ENCODE measurements at regions not wholly inside any gene's neighbourhood (a gene's known extent, or its start where the extent isn't known, plus 50 kb on each side); places are given as distances from the start of the nearest gene placed in this dataset.

- no peak overlapping the region for H3K27ac ChIP-seq
- H3K27me3 ChIP-seq: no peaks in the 10 kb centered on the region
- no peaks in the 10 kb centered on the region for H3K36me3 ChIP-seq
- no peak overlapping the region for H3K4me3 ChIP-seq
- TF ChIP-seq CTCF (IDR thresholded peaks at IDR 0.05) (no peak), EP300 (IDR thresholded peaks at IDR 0.05) (no peak), POLR2AphosphoS5 (IDR thresholded peaks at IDR 0.05) (no peak), POLR2A (IDR thresholded peaks at IDR 0.05) (no peak)
- WGBS: 25% methylated on average over 1 of the region's 1 CpG
- H3K4me1 ChIP-seq: no peaks in the 10 kb centered on the region
- no peak for DNase-seq (ENCODE audit: low spot score in 2 of 2)
- H3K9me3 ChIP-seq: no peaks in the 10 kb centered on the region
Measured at GRCh38 chr12:47328831-47329545, 249.2 kb upstream of the AMIGO2 start.

- DNase-seq (ENCODE audit: low spot score in 2 of 2): no peak
- no peaks in the 10 kb centered on the region for H3K36me3 ChIP-seq
- H3K4me3 ChIP-seq: no peak overlapping the region
- no peak for TF ChIP-seq POLR2AphosphoS5 (IDR thresholded peaks at IDR 0.05)
- no peak for TF ChIP-seq POLR2A (IDR thresholded peaks at IDR 0.05)
- no peak for TF ChIP-seq EP300 (IDR thresholded peaks at IDR 0.05)
- TF ChIP-seq CTCF (IDR thresholded peaks at IDR 0.05): no peak
- no peaks in the 10 kb centered on the region for H3K9me3 ChIP-seq
- WGBS: 90% methylated on average over 5 of the region's 5 CpGs
- H3K4me1 ChIP-seq: no peaks in the 10 kb centered on the region
- no peaks in the 10 kb centered on the region for H3K27me3 ChIP-seq
- H3K27ac ChIP-seq: no peak overlapping the region
Measured at GRCh38 chr12:47326190-47326589, 246.4 kb upstream of the AMIGO2 start.

- Histone ChIP-seq H3K36me3 (no peaks in the 10 kb centered on the region), H3K4me3 (no peak overlapping the region), H3K4me1 (no peaks in the 10 kb centered on the region), H3K27me3 (no peaks in the 10 kb centered on the region), H3K27ac (no peak overlapping the region), H3K9me3 (no peaks in the 10 kb centered on the region)
- 83% methylated on average over 2 of the region's 2 CpGs for WGBS
- TF ChIP-seq EP300 (IDR thresholded peaks at IDR 0.05): no peak
- no peak for TF ChIP-seq CTCF (IDR thresholded peaks at IDR 0.05)
- no peak for TF ChIP-seq POLR2A (IDR thresholded peaks at IDR 0.05)
- no peak for TF ChIP-seq POLR2AphosphoS5 (IDR thresholded peaks at IDR 0.05)
- DNase-seq (ENCODE audit: low spot score in 2 of 2): no peak
Measured at GRCh38 chr12:47323802-47324201, 244.0 kb upstream of the AMIGO2 start.

- Histone ChIP-seq H3K27me3 (no peaks in the 10 kb centered on the region), H3K4me1 (no peaks in the 10 kb centered on the region), H3K4me3 (no peak overlapping the region), H3K9me3 (no peaks in the 10 kb centered on the region), H3K27ac (no peak overlapping the region), H3K36me3 (no peaks in the 10 kb centered on the region)
- no peak for DNase-seq (ENCODE audit: low spot score in 2 of 2)
- TF ChIP-seq CTCF (IDR thresholded peaks at IDR 0.05) (no peak), EP300 (IDR thresholded peaks at IDR 0.05) (no peak), POLR2A (IDR thresholded peaks at IDR 0.05) (no peak), POLR2AphosphoS5 (IDR thresholded peaks at IDR 0.05) (no peak)
- WGBS: 90% methylated on average over 2 of the region's 2 CpGs
Measured at GRCh38 chr12:47321436-47321835, 241.7 kb upstream of the AMIGO2 start.

- Histone ChIP-seq H3K4me1 (no peaks in the 10 kb centered on the region), H3K9me3 (no peaks in the 10 kb centered on the region), H3K4me3 (no peak overlapping the region), H3K36me3 (no peaks in the 10 kb centered on the region), H3K27ac (no peak overlapping the region), H3K27me3 (no peaks in the 10 kb centered on the region)
- DNase-seq (ENCODE audit: low spot score in 2 of 2): no peak
- TF ChIP-seq CTCF (IDR thresholded peaks at IDR 0.05) (no peak), POLR2AphosphoS5 (IDR thresholded peaks at IDR 0.05) (no peak), EP300 (IDR thresholded peaks at IDR 0.05) (no peak), POLR2A (IDR thresholded peaks at IDR 0.05) (no peak)
- WGBS: 100% methylated on average over 1 of the region's 1 CpG
Measured at GRCh38 chr12:47319746-47320145, 240.0 kb upstream of the AMIGO2 start.

All from suprapubic skin (tissue), 4 donors.